ENCODE measurements at regions not wholly inside any gene's neighbourhood (a gene's known extent, or its start where the extent isn't known, plus 50 kb on each side); places are given as distances from the start of the nearest gene placed in this dataset.

DNA sequence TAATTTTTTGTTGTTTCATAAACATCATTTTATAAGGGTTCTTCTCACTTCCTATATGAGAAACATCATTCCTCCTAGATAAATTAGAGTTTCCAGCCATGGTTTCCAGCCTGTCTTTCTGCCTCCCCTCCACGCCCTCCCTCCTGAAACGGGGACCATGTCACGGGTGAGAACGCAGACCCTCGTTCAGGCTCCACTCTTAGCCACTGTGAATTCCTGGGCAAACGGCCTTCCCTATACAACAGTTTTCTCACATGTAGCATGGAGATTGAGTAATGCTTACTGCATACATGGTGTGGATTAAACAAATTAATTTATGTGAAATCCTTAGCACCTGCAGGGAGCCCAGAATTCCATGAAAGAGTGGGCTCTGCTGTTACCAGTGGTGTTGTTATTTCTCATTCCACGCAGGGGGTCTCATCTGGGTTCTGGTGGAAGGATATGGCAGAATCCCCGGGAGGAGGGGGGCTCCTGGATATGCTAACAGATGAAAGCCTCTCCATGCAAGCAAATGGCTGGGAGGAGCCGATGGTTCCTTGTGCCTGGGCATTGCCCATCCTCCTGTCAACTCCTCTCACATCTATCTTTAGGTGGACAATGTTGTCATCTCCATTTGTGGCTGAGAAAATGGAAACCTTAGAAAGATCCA, 54.0 kb upstream of the TWIST2 start:
- H3K4me1 Mint-ChIP-seq = no peaks in the 10 kb centered on the region
- no peak for DNase-seq
- intact Hi-C loops (cut with micrococcal nuclease) = no loop called here
- no peaks in the 10 kb centered on the region for H3K9me3 Mint-ChIP-seq
- H3K4me3 Mint-ChIP-seq = no peak overlapping the region
- peaks cover 2% of the 10 kb centered on the region for H3K27me3 Mint-ChIP-seq
- no peak overlapping the region for H3K27ac Mint-ChIP-seq
- H3K36me3 Mint-ChIP-seq (ENCODE audit: low read depth) = no peaks in the 10 kb centered on the region

DNA sequence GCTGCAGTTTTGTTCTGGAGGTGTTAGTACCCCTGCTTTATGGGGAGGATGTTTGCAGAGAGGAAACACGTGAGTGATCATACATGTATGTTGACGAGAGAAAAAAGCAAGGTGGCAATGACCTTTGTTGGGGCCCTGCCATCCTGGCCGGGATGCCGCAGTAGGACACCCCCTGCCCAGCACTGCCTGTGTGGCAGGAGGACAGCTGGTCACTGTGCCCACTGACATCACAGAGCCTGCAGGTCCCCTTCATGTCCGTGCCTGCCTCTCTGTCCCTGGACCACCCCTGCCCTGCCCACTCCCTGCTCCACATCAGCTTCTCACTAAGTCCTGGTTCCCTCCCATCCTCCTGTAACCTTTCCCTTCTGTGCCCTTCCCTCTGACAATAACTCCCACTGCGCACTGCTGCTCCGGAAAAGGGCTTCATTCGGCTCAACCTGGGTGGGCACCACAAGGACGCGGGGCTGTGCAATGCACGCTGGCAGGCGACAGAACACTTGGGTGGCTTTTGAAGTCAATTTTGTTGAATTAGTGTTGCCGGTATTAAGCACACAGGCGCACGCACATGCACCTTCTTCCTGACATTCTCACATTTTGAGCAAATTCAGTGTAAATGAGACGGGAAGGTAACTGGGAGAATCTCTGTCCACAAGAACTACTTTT, 51.5 kb upstream of the TWIST2 start:
- no peak overlapping the region for H3K27ac Mint-ChIP-seq
- no peak overlapping the region for H3K4me3 Mint-ChIP-seq
- intact Hi-C loops (cut with micrococcal nuclease) = no loop called here
- peaks cover 2% of the 10 kb centered on the region for H3K27me3 Mint-ChIP-seq
- H3K9me3 Mint-ChIP-seq = no peaks in the 10 kb centered on the region
- no peak for DNase-seq
- H3K36me3 Mint-ChIP-seq (ENCODE audit: low read depth) = no peaks in the 10 kb centered on the region
- no peaks in the 10 kb centered on the region for H3K4me1 Mint-ChIP-seq

DNA sequence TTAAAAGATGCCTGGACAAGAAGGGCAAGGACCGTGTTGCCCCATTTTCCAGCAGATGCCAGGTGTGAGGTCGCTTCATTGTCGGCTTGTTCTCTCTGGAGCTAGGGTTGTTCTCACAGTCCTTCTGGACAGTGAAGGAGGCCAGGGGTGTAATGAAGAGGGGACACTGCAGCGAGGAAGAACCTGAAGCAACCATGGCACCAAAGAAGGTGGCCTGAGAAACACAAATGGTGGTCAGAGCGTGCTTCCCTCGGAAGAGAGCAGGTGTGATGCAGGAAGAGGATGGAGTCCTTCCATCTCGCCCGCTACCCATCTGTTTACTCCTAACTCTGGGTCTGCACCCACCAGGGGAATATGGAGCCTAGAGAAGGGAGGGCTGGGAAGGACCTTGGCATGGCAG, 50.3 kb upstream of the TWIST2 start:
- Mint-ChIP-seq H3K27ac (no peak overlapping the region), H3K27me3 (peaks cover 6% of the 10 kb centered on the region), H3K9me3 (no peaks in the 10 kb centered on the region), H3K4me1 (no peaks in the 10 kb centered on the region), H3K36me3 (ENCODE audit: low read depth) (no peaks in the 10 kb centered on the region), H3K4me3 (no peak overlapping the region)
- DNase-seq = no peak
- intact Hi-C loops (cut with micrococcal nuclease) = no loop called here
